Stomach smooth muscle (tissue), 2 donors: ENCODE measurements at regions not wholly inside any gene's neighbourhood (a gene's known extent, or its start where the extent isn't known, plus 50 kb on each side); places are given as distances from the start of the nearest gene placed in this dataset.
"Not testable (repeated sequence)": the region's sequence is repeated elsewhere in the genome, so short reads cannot be mapped to it uniquely, and the experiment has no call there.

Experiments used
- H3K27ac ChIP-seq: one replicate; pipeline ENCODE4 v1.7.0; 2013; ENCODE audit warnings: mild to moderate bottlenecking, low read length, inconsistent platforms
- H3K27me3 ChIP-seq, 2 donors: one replicate each; pipeline ENCODE4 v1.7.0; 2013; ENCODE audit warnings: low read length in 2 of 2; ENCODE audit not compliant: insufficient read depth in 2 of 2, control insufficient read depth in 1 of 2
- H3K36me3 ChIP-seq, 2 donors: one replicate each; pipeline ENCODE4 v1.7.0; 2013; ENCODE audit warnings: low read length in 2 of 2; ENCODE audit not compliant: control insufficient read depth in 2 of 2, insufficient read depth in 2 of 2
- H3K4me1 ChIP-seq: one replicate; pipeline ENCODE4 v1.7.0; 2013; ENCODE audit warnings: low read length; ENCODE audit not compliant: control insufficient read depth, insufficient read depth
- H3K4me3 ChIP-seq, 2 donors: one replicate each; pipeline ENCODE4 v1.7.0; 2013; ENCODE audit warnings: low read length in 2 of 2
- H3K9ac ChIP-seq, 2 donors: one replicate each; pipeline ENCODE4 v1.7.0; 2013; ENCODE audit warnings: low read length in 2 of 2, mild to moderate bottlenecking in 1 of 2
- H3K9me3 ChIP-seq, 2 donors: one replicate each; pipeline ENCODE4 v1.7.0; 2013; ENCODE audit warnings: low read length in 2 of 2; ENCODE audit not compliant: control insufficient read depth in 2 of 2
- donor health status: healthy.
- donor health status: Pancreatic carcinoma.

DNA sequence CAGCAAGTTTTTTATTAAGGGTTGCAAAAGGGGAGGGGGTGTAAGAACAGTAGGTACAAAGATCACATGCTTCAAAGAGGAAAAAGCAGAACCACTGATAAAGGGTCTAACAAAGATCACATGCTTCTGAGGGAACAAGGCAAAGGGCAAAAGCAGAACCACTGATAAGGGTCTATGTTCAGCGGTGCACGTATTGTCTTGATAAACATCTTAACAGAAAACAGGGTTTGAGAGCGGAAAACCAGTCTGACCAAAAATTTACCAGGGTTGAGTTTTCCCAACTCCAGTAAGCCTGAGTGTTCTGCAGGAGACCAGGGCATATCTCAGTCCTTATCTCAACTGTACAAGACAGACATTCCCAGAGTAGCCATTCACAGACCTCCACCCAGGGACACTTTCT, 96.9 kb upstream of the WDR1 start:
- not testable (repeated sequence) for H3K4me1 ChIP-seq, H3K9ac ChIP-seq, H3K9me3 ChIP-seq, H3K27ac ChIP-seq, H3K27me3 ChIP-seq, H3K36me3 ChIP-seq, H3K4me3 ChIP-seq

DNA sequence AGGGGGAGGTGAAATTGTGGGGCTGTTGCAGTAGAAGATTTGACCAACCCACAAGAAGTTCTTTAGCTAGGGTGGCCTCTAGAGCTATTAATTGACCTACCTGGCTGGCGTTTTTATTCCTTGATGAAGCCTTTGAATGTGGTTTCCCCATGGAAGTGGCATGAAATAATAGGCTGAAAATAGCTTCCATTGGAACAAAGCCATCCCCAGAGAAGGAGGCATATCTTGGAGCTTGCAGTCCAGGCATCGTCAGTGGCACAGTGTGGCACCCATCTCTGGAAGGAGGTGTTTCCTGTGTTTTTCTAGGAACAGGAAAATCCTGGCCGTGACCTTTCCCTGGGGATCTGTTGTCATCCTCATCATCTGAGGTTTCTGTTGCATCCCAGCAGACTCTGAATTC, 96.3 kb upstream of the WDR1 start:
- Histone ChIP-seq H3K4me1 (no peaks in the 10 kb centered on the region), H3K9me3 (no peaks in the 10 kb centered on the region), H3K27me3 (no peaks in the 10 kb centered on the region), H3K4me3 (no peak overlapping the region), H3K36me3 (no peaks in the 10 kb centered on the region), H3K9ac (no peak overlapping the region), H3K27ac (no peak overlapping the region)

DNA sequence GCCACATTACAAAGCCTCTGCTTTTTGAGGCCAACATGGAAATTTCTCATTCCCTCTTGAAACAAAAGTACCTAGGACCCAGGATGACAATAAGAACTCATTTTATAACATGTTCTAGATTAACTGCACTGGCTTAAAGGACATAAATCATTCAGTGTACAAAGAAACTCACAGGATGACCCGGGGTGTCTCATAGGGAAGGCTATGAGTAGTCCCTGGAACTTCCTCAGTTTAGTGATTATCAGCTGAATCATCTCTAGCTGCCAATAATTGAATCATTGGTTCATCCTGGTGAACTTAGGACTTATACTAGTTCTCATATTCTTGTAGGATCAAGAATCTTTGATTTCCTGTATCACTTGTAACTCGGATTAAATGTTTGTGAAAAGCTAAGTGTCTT, 95.8 kb upstream of the WDR1 start:
- Histone ChIP-seq H3K4me1 (no peaks in the 10 kb centered on the region), H3K27ac (no peak overlapping the region), H3K9ac (no peak overlapping the region), H3K4me3 (no peak overlapping the region), H3K9me3 (no peaks in the 10 kb centered on the region), H3K27me3 (no peaks in the 10 kb centered on the region), H3K36me3 (no peaks in the 10 kb centered on the region)

- no peaks in the 10 kb centered on the region for H3K27me3 ChIP-seq
- H3K27ac ChIP-seq: no peak overlapping the region
Observed at GRCh38 chr4:10207116-10207515, 90.5 kb upstream of the WDR1 start.

DNA sequence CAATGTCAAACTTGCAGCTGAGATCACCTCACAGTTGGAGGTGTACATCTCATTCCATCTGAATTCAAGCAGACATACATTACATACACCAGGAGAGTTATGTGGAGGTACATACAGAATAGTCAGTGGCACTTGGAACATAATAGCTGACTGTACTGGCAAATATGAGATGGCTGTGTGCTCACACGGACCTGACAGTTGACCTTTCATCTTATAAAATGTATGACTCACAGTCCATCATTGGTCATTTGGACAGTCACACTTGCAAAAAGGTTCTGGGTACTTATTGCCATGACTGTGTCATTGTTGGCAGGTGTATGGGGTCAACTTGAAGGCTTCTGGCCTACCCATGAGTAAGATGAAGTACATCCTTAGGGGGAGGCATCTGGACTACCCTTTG, 88.6 kb upstream of the WDR1 start:
- H3K4me3 ChIP-seq: no peak overlapping the region
- no peak overlapping the region for H3K27ac ChIP-seq
- H3K36me3 ChIP-seq: no peaks in the 10 kb centered on the region
- H3K4me1 ChIP-seq: no peaks in the 10 kb centered on the region
- H3K27me3 ChIP-seq: no peaks in the 10 kb centered on the region
- H3K9me3 ChIP-seq: no peaks in the 10 kb centered on the region
- H3K9ac ChIP-seq: no peak overlapping the region

More at GRCh38 chr4:10207116-10207515, 90.5 kb upstream of the WDR1 start:
- Histone ChIP-seq H3K4me3 (no peak overlapping the region), H3K36me3 (no peaks in the 10 kb centered on the region), H3K9ac (no peak overlapping the region), H3K4me1 (no peaks in the 10 kb centered on the region), H3K9me3 (no peaks in the 10 kb centered on the region)

- H3K9me3 ChIP-seq: no peaks in the 10 kb centered on the region
- H3K27ac ChIP-seq: no peak overlapping the region
- no peak overlapping the region for H3K4me3 ChIP-seq
- no peaks in the 10 kb centered on the region for H3K27me3 ChIP-seq
- no peaks in the 10 kb centered on the region for H3K4me1 ChIP-seq
- H3K36me3 ChIP-seq: no peaks in the 10 kb centered on the region
- H3K9ac ChIP-seq: no peak overlapping the region
Observed at GRCh38 chr4:10204401-10205058, 87.9 kb upstream of the WDR1 start.

GRCh38 chr4:10203851-10204250, 87.3 kb upstream of the WDR1 start:
- Histone ChIP-seq H3K9ac (no peak overlapping the region), H3K4me3 (no peak overlapping the region), H3K4me1 (no peaks in the 10 kb centered on the region), H3K9me3 (no peaks in the 10 kb centered on the region), H3K27ac (no peak overlapping the region), H3K36me3 (no peaks in the 10 kb centered on the region), H3K27me3 (no peaks in the 10 kb centered on the region)

DNA sequence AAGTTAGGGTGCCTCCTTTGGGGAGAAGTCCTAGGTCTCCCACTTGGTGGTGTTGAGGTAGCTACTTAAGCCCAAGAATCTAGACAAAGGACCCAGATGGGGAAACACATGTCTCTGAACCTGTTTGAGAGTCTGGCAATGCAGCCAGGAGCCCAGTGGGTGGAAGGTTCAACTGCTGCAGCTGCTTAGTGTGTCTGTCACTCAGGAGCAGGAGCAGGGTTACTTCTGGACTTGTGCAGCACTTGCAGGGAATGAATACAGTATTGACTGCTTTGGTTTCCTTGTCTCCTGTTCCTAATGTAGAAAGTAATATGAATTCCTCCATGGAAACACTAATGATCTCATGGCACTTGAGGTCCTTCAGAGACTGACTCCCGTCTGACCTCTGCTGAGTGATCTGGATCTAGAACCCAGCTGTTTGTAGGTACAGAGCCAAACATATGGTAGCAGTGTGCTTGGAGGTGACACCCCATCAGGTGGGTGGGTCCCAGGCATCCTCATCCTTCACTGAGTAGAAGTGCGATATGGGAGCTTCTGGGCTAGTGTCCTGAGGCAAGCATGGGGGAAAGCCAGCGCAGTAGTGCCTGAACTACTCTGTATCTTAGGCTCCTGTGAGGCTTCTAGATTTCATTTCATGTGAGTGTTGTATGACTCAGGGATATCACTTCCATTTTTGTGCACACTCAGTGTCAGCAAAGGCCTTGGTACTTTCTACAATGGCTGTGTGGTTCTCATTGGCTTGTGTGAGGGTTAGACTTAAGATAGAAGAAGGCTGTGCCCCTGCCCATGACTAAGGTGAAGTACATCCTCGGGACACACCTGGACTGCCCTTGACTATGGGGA, 85.0 kb upstream of the WDR1 start:
- Histone ChIP-seq H3K9me3 (no peaks in the 10 kb centered on the region), H3K4me1 (no peaks in the 10 kb centered on the region), H3K9ac (no peak overlapping the region), H3K27ac (no peak overlapping the region), H3K4me3 (no peak overlapping the region), H3K36me3 (no peaks in the 10 kb centered on the region), H3K27me3 (no peaks in the 10 kb centered on the region)

GRCh38 chr4:10200869-10201268, 84.3 kb upstream of the WDR1 start:
- no peaks in the 10 kb centered on the region for H3K27me3 ChIP-seq
- no peaks in the 10 kb centered on the region for H3K36me3 ChIP-seq
- no peak overlapping the region for H3K9ac ChIP-seq
- no peak overlapping the region for H3K27ac ChIP-seq
- H3K4me1 ChIP-seq: no peaks in the 10 kb centered on the region
- no peaks in the 10 kb centered on the region for H3K9me3 ChIP-seq
- no peak overlapping the region for H3K4me3 ChIP-seq

- H3K27me3 ChIP-seq: no peaks in the 10 kb centered on the region
- H3K9ac ChIP-seq: no peak overlapping the region
- no peaks in the 10 kb centered on the region for H3K9me3 ChIP-seq
- H3K36me3 ChIP-seq: no peaks in the 10 kb centered on the region
- H3K27ac ChIP-seq: no peak overlapping the region
- no peak overlapping the region for H3K4me3 ChIP-seq
- H3K4me1 ChIP-seq: no peaks in the 10 kb centered on the region
Observed at GRCh38 chr4:10198365-10198764, 81.8 kb upstream of the WDR1 start.

- Histone ChIP-seq H3K9me3 (no peaks in the 10 kb centered on the region), H3K27ac (no peak overlapping the region), H3K4me1 (no peaks in the 10 kb centered on the region), H3K4me3 (no peak overlapping the region), H3K9ac (no peak overlapping the region), H3K36me3 (no peaks in the 10 kb centered on the region), H3K27me3 (no peaks in the 10 kb centered on the region)
Observed at GRCh38 chr4:10197952-10198351, 81.4 kb upstream of the WDR1 start.
